ENCODE measurements at regions not wholly inside any gene's neighbourhood (a gene's known extent, or its start where the extent isn't known, plus 50 kb on each side); places are given as distances from the start of the nearest gene placed in this dataset.

DNA sequence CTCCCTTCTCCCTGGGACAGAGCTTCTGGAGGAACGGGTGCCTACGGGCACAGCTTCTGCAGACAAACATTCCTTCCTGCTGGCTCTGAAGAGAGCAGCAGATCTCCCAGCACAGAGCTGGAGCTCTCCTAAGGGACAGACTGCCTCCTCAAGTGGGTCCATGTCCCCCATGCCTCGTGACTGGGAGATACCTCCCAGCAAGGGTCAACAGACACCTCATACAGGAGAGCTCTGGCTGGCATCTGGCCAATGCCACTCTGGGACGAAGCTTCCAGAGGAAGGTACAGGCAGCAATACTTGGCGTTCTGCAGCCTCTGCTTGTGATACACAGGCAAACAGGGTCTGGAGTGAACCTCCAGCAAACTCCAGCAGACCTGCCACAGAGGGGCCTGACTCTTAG lies 227.9 kb downstream of the SPATA31D1 start:
- no peaks in the 10 kb centered on the region for H4K20me1 ChIP-seq (ENCODE audit: insufficient read depth, low read length)
- WGBS (ENCODE audit: insufficient coverage), result 86% methylated on average over 5 of the region's 5 CpGs
- H3K27ac ChIP-seq (ENCODE audit: low read depth in 1 of 2, low read length in 2 of 2), result no peak overlapping the region
- H3K9ac ChIP-seq (ENCODE audit: insufficient read depth, low read length, poor library complexity, severe bottlenecking), result no peak overlapping the region
- H3K9me3 ChIP-seq (replicated peaks in 1 of 2; ENCODE audit: control insufficient read depth in 1 of 2, insufficient read depth in 1 of 2, low read length in 2 of 2), result peaks cover 0 to 13% of the 10 kb centered on the region in 2 donors
- H3K27me3 Mint-ChIP-seq (ENCODE audit: low read depth in 3 of 3), result peaks cover 0 to 3% (median 0%) of the 10 kb centered on the region in 3 donors
- H2AFZ ChIP-seq (ENCODE audit: insufficient read depth, low read depth, low read length, poor library complexity, severe bottlenecking), result no peak overlapping the region
- no peaks in the 10 kb centered on the region for H3K36me3 Mint-ChIP-seq
- no peaks in the 10 kb centered on the region for H3K4me1 ChIP-seq (ENCODE audit: control insufficient read depth in 1 of 2, insufficient read depth in 2 of 2, low read length in 2 of 2)
- H3K27me3 ChIP-seq (ENCODE audit: control insufficient read depth in 2 of 2, insufficient read depth in 2 of 2, low read length in 2 of 2), result no peaks in the 10 kb centered on the region
- peaks cover 10 to 31% (median 15%) of the 10 kb centered on the region in 7 donors for H3K9me3 Mint-ChIP-seq
- H3K4me2 ChIP-seq (replicated peaks; ENCODE audit: extremely low read depth, low read length, poor library complexity, severe bottlenecking), result no peak overlapping the region
- no peaks in the 10 kb centered on the region for H3K36me3 ChIP-seq (replicated peaks in 1 of 2; ENCODE audit: control insufficient read depth in 1 of 2, insufficient read depth in 2 of 2, low read length in 2 of 2)
- no peaks in the 10 kb centered on the region for H3K4me1 Mint-ChIP-seq
- no peak for DNase-seq
- no peak for TF ChIP-seq CTCF (IDR thresholded peaks at IDR 0.05)
- H3K27ac Mint-ChIP-seq, result no peak overlapping the region
- intact Hi-C loops (cut with micrococcal nuclease), result no loop called here
- H3K4me3 ChIP-seq (replicated peaks in 1 of 3; ENCODE audit: low read depth in 2 of 3, low read length in 3 of 3), result no peak overlapping the region
- H3K4me3 Mint-ChIP-seq, result no peak overlapping the region
- H3K79me2 ChIP-seq (ENCODE audit: insufficient read depth, low read length), result no peaks in the 10 kb centered on the region

- peaks cover 7 to 13% of the 10 kb centered on the region in 2 donors for H3K9me3 ChIP-seq (replicated peaks in 1 of 2; ENCODE audit: control insufficient read depth in 1 of 2, insufficient read depth in 1 of 2, low read length in 2 of 2)
- no peak overlapping the region for H3K4me3 ChIP-seq (replicated peaks in 1 of 3; ENCODE audit: low read depth in 2 of 3, low read length in 3 of 3)
- no peak overlapping the region for H3K27ac ChIP-seq (ENCODE audit: low read depth in 1 of 2, low read length in 2 of 2)
- no peaks in the 10 kb centered on the region for H3K36me3 ChIP-seq (replicated peaks in 1 of 2; ENCODE audit: control insufficient read depth in 1 of 2, insufficient read depth in 2 of 2, low read length in 2 of 2)
- no CpG with 5 or more reads among the region's 3 CpGs for WGBS (ENCODE audit: insufficient coverage)
- no peaks in the 10 kb centered on the region for H3K27me3 ChIP-seq (ENCODE audit: control insufficient read depth in 2 of 2, insufficient read depth in 2 of 2, low read length in 2 of 2)
- no peak overlapping the region for H3K4me3 Mint-ChIP-seq
- no peaks in the 10 kb centered on the region for H3K4me1 Mint-ChIP-seq
- no peak for TF ChIP-seq CTCF (IDR thresholded peaks at IDR 0.05)
- no peaks in the 10 kb centered on the region for H3K4me1 ChIP-seq (ENCODE audit: control insufficient read depth in 1 of 2, insufficient read depth in 2 of 2, low read length in 2 of 2)
- H3K36me3 Mint-ChIP-seq, result no peaks in the 10 kb centered on the region
- H3K27me3 Mint-ChIP-seq (ENCODE audit: low read depth in 3 of 3), result peaks cover 0 to 1% (median 0%) of the 10 kb centered on the region in 3 donors
- no peaks in the 10 kb centered on the region for H3K79me2 ChIP-seq (ENCODE audit: insufficient read depth, low read length)
- no peak for DNase-seq
- no peak overlapping the region for H3K4me2 ChIP-seq (replicated peaks; ENCODE audit: extremely low read depth, low read length, poor library complexity, severe bottlenecking)
- intact Hi-C loops (cut with micrococcal nuclease), result no loop called here
- no peak overlapping the region for H3K27ac Mint-ChIP-seq
- no peaks in the 10 kb centered on the region for H4K20me1 ChIP-seq (ENCODE audit: insufficient read depth, low read length)
- no peak overlapping the region for H2AFZ ChIP-seq (ENCODE audit: insufficient read depth, low read depth, low read length, poor library complexity, severe bottlenecking)
- H3K9ac ChIP-seq (ENCODE audit: insufficient read depth, low read length, poor library complexity, severe bottlenecking), result no peak overlapping the region
- peaks cover 6 to 20% (median 15%) of the 10 kb centered on the region in 7 donors for H3K9me3 Mint-ChIP-seq
Measured at GRCh38 chr9:82223442-82223841, 234.9 kb downstream of the SPATA31D1 start.

Measured in CD14-positive monocyte (primary cell).